Dermis microvascular lymphatic vessel endothelial cell (primary cell): ENCODE measurements at regions not wholly inside any gene's neighbourhood (a gene's known extent, or its start where the extent isn't known, plus 50 kb on each side); places are given as distances from the start of the nearest gene placed in this dataset.
"Not testable (repeated sequence)": the region's sequence is repeated elsewhere in the genome, so short reads cannot be mapped to it uniquely, and the experiment has no call there.

Source experiments
- DNase-seq, 2 donors: peaks; one replicate each; pipeline versions ENCODE4 v3.0.0 to v3.0.0-alpha.2; 2010; ENCODE audit warnings: low read depth in 2 of 2

DNA sequence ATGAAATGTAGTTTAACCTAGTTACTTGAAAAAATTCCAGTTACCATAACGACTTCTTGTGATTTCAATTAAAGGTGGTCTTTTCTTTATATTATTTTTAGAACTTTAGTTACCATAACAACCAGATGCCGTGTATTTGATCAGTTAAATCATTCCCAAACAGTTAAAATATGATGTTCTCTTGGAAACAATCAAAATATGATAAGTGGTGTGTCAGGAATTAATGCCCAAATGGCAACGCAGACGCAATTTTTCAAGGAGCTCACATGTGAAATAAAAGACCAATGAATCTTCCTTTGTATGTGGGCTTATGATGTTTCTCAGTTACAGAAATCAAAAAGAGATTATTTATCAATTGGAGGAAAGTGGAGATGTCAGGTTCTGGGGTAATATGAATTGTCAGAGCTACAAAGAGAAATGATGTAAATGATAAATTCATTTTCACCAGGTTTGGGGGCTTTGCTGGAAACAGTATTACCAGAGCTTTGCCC, 189.1 kb upstream of the PARD3B start:
- no peak for DNase-seq

DNA sequence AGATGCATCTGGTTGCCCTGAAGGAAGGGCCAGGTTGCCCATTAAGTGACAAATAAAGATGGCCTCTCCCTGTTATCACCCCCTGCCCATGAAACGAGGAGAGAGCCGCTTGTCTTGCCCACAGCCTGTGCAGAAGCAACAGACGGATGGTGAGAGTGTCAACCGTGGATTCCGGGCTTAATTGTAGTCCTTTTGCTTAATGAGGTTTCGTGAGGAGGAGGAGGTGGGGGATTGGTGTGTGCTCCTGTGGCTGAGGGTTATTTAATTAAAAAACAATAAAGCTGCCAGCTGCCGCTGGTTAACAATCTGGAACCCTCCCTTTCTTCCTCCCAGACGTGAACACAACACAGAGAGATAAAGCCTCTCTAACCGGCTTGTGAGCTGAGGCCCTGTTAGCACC, 188.0 kb upstream of the PARD3B start:
- no peak for DNase-seq

DNA sequence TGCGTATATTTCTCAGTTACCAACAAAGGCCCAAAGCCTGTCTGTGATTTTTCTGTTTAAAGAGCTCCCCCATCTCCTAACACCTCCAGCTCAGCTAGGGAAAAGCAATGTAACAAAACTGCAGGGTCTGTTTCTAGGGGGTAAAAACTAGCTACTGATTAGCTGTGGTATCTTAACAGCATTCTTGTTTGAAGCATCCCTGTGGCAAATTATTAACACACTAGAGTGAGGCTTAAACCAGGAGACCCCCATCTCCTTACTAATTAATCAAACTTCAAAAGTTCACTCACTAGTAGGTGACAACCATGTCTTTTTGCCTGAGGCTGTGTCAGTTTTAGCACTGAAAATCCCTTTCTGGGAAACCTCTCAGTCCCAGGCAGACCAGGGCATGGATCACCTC, 186.2 kb upstream of the PARD3B start:
- DNase-seq = no peak

DNA sequence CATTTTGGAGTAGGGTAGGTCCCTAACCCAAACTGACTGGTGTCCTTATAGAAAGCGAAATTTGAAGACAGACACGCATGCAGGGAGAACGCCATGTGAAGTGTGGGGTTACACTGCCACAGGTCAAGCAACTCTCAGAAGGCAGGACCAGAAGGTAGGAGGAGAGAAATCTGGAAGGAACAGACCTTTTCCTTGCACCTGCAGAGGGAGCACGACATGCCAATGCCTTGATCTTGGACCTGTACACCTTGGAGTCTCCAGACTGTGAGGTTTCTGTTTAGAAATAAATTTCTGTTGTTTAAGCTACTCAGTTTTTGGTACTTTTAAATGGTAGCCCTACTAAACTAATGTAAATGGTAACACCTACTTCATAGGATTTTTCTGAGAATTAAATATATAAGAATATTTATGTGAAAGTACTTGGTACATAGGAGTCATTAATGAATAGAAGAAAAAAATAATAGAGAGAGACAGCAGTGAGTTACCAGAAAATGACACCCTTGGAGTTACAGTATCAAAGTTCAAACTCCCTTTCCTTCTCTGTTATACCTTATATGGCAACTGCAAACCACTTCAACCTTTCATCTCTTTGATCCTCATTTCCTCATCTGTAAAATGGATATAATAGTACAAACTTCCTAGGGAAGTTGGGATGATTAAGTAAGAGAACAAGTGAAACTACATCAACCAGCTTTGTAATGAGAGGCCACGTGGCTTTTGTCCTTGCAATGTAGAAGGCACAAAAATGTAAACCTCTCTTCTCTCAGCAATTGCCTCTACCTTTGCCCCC, 184.9 kb upstream of the PARD3B start:
- no peak for DNase-seq

DNA sequence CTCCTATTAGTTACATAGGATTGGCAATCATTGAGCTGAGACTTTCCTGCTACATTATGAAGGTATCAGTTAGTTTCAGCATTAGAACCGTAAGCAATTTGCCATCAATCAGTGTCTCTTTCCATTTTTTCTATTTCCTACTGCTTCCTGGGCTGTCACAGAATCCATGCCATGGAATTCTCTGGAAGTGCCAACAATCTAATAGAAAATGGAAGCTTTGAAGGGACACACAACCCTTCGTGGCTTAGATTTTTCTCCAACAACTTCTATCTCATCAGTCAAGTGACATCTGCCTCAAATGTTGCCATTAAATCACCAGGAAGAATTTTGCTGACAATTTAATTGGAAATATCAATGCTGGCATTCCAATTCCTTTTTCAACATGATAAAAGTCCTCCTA, 183.5 kb upstream of the PARD3B start:
- DNase-seq = no peak

DNA sequence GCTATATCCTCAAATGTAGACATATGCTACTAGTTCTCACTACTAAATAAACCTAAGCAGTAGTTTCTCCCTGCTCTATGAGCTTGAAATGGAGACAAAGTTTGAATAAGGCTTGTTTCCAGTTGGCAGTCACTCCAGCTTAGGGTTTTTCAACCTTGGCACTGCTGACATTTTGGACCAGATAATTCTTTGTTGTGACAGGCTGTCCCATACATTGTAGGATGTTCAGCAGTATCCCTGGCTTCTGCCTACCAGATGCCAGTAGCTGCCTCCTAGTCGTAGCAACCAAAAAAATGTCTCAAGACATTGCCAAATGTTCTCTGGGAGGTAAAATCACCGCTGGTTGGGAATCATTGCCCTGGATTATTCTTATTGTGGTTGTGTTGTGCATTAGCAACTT, 182.7 kb upstream of the PARD3B start:
- no peak for DNase-seq

DNA sequence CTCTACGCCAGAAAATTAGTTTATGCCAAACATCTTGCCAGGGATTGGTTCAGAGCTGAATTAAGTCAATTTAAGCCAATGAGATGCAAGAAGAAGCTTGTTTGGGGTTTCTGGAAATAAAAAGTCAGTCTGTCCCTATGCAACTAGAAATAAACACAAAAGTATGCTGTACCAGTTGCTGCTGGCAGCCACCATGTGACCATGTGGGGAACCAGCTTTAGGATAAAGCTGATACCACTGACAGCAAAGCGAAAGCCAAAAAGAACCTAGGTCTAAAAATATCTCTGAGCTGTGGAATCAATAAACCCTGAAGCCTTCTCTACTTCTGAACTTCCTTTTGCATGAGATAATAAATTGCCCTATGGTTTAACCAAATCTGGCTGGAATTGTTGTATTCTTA, 181.8 kb upstream of the PARD3B start:
- DNase-seq = no peak

DNA sequence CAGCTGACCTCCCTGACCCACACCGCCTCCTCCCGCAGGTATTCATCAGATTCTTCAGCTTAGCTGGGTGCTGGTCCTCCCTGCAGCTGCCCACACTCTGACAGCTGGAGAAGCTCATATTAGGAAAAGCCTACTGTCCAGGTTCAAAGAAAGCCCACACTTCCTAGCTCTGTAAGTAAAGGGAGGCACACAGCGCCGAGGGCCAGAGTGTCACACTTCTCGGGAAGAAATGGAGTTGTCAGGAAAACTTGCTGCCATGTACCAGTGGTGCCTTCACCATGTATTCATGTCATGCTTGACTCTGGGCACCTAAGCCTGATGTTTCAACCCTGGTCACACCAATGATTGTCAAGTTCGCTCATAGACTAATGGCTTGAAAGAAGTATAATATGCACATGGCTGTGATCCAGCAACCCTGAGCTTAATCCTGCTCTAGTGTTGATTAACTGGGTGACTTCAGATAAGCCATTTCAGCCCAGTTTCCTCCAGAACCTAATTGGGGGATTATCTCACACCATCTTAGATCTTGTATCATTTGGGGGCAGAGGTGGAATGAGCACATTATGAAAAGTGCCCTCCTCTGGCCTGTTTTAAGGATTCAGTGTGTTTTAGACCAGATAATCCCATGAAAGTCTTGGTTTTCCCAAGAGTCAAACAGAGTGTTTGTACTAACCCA, 180.3 kb upstream of the PARD3B start:
- DNase-seq = no peak

DNA sequence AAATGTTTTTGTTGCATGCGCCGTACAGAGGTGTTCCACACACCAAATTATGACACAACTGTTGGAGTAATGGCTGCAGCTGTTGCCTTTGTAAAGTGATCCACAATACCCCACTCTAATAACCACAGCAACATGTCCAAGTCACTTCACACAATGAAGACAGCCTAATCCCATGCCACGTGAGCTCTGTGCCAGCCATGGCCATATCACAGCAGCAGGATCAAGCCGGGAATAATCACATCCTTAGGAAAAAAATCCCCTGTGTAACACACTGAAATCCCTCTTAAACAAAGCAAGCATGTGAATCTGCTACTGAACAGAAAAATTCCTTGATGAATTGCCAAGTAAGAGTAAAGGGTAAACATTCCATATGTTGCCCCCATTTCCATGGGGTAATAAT, 179.5 kb upstream of the PARD3B start:
- DNase-seq = peak in 1 of 2 donors; percentile 13

DNA sequence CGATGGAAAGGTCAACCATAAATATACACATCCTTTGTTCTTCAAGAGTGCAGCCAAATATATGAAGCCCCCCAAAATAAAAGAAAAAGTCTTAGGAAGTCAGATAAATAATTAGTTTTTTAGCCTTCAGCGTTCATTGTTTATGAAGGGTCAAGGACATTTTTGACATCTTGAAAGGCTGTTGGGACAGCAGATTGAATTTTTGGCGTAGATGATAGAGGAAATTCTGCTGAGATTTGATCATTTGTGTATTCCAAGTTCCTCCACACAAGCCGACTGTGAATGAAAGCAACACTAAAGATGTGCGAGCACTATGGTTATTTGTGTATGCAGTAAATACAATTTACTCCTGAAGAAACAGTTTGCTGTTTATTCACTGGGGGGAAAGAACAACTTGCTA, 177.8 kb upstream of the PARD3B start:
- no peak for DNase-seq

DNA sequence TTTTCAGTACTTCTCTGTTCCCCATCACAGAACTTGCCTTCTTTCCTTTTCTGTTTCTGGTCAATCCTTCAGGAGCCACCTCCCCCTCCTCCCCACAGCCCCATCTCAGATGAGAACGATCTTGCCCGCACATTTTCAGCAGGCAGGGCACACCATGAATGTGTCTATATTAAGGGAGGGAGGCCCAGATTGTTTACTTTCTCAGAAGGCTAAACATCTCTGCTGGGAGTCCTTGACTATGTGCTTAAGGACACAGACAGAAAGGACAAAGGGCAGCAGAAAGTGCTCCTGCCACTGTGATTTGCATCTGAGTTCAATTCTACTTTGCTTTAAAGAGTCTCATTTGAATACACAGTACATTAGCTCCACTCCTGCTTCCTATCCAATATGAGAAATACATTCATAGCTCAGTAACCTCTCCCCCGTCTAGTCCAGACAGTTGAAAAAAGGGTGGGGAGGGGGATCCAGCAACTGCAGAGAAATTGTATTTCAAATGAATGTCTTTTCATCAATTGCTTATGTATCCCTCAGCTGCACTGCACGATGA, 175.0 kb upstream of the PARD3B start:
- no peak for DNase-seq

DNA sequence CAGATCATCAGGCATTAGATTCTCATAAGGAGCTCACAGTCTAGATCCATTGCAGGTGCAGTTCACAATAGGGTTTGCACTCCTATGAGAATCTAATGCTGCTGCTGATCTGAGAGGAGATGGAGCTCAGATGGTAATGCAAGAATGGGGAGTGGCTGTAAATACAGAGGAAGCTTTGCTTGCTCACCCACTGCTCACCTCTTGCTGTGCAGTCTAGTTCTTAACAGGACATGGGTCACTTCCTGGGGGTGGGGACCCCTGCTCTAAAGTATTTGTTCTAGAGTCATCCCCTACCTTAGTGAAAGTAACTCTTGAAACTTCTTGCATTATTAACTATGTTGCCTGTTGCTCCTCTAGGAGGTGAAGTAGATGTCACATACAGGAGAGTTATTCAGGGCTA, 171.3 kb upstream of the PARD3B start:
- DNase-seq = no peak

DNA sequence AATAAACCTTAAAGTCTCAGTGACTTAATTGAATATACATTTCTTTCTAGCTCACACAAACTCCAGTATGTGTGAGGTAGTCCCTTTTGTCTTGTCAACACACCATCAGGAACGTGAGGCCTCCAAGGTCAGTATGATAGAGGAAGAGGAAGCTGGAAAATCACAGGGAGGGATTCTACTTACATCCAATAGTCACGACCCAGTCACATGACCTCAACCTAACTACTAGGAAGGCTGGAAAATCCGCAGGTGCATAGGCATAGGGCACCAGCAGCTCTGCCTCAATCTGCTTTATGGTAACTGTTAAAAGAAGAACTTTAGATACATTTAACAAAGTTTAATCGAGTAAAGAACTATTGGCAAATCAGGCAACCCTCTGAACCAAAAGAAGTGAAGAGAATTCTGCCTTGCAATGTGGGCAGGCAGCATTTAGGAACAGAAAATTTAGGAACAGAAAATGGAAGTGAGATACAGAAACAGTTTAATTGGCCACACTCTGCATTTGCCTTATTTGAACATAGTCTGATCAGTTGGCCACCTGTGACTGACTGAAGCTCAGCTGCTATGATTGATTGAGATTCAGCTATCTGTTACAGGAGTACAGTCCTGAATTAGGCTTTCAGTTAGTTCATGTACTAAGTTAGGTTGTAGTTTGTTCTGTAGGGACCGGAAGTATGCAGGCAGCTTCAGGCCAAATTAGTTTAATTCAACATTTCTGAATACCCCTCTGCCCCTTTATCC, 165.0 kb upstream of the PARD3B start:
- DNase-seq = no peak

DNA sequence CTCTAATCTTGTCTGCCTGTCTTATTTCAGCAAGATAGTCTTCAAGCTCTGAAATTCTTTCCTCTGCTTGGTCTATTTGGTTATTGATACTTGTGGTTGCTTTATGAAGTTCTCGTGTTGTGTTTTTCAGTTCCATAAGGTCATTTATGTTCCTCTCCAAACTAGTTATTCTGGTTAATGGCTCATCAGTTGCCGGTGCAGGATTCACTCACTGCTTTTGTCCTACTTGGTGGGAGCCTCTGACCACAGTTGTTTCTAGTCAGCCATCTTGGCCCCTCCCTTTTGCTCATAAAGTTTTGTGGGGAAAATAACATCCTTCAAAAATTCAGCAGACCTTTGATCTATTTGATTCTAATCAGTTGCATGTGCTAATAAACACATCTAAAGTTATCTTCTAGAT, 158.6 kb upstream of the PARD3B start:
- no peak for DNase-seq

DNA sequence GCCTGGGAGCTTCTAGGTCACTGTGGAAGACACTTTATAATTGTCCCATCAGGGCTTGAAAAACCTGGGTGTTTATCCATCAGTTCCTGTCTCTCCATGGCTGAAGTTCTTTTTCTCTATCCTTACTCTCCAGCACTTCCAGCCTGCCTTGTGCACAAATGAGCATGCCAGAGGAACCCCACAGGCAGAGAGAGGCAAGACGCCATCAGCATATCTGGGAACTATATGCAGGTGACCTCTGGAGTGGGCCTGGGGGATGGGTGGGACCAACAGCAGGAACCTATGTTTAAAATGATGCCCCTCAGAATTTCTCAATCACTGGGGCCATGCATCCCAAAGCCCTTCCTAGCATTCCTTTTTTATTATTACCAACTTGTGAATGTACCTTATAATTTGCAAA, 156.2 kb upstream of the PARD3B start:
- DNase-seq = no peak

DNA sequence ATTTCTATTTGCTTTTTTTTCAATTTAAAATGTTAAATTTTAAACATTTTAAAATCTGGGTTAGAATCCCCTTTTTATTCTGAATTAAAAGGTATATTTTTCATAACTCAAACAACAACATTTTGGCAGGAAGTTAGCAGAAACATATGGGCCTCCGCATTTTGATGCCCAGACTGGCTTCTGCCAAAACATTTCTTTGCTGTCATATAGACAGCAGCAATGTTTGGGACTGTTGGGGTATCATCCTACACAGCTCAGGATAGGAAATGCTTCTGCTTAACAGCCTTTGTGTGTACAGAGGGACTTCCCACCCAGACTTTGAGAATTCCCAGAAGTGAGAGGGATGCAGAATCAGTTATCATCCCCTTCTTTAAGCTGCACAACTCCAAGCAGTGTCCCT, 155.4 kb upstream of the PARD3B start:
- DNase-seq = no peak

DNA sequence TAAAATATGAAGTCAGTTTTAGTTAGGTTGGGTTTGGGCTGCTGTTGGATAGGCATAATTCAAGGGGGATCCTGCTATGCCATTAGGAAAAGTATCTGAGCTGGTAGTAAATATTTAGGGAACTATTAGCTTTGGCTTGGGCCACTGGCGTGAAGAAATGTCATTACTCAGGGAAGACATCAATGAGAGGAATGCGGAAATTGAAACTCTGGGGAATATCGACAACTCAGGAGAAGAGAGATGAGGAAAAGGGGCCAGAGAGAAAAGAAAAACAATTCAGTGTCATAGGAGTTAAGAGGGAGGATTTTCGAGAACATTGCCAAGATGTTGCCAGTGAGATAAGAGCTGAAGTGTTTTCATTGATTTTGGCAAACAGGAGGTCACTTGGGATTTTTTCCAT, 149.7 kb upstream of the PARD3B start:
- DNase-seq = no peak

DNA sequence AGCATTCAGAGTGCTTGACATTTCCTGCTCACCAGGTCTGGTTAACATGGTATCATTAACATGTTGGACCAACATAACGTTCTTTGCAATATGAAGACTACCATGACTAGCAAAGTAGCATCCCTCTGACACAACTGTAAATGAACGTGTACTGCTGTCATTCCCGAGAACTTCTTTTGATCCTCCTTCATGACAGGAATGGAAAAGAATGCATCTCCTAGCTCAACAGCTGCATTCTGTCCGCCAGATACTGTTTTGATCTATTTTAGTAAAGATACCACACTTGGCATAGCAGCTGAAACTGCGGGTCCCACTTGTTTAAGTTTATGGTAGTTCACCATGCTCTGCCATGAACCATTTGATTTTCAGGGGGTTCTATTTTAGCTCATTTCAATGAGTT, 144.2 kb upstream of the PARD3B start:
- DNase-seq = no peak

DNA sequence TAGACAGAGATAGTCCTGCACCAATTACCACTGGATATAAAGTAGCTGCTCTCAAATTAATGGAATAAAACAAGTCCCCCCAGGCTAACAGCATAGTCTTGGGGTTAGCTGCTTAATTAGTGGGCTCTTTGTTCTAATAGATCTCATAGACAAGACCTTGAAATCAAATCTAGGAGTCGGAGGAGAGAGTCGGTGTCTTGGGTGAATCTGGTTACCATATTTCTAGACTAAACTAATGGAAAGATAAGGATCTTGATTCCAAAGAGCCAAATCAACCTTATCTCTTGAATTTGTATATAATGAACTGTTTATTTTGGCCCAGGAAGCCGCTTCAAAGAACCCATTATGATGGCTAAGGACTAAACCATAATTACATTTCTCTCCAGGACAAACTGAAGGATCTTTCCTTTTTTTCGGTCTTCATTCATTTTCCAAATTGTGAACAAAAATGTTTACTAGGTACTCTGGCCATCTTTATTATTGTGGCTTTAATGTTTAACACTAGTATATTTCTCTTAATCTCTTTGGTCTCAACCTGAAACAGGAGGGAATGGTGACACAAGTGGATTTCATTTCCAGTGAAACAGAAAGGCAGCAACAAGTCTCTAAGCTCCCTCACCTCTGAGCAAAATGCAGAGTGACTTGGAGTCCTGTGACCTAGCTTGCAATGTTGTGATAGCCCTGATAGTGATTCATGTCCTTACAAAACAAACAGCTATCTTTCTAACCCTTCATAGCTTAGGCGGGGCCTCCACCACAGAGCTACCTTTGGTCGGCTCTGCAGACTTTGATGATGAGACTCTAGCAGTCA, 137.9 kb upstream of the PARD3B start:
- DNase-seq = peak in 1 of 2 donors; percentile 32

DNA sequence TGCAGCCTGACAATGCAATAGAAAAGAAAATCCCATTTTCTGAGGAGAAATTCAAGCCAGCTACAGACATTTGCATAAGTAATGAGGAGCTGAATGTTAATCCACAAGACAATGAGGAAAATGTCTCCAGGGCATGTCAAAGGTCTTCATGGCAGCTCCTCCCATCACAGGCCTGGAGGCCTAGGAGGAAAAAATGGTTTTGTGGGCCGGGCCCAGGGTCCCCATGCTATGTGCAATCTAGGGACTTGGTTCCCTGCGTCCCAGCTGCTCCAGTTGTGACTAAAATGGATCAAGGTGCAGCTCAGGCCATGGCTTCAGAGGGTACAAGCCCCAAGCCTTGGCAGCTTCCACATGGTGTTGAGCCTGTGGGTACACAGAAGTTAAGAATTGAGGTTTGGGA, 132.5 kb upstream of the PARD3B start:
- not testable (repeated sequence) for DNase-seq

DNA sequence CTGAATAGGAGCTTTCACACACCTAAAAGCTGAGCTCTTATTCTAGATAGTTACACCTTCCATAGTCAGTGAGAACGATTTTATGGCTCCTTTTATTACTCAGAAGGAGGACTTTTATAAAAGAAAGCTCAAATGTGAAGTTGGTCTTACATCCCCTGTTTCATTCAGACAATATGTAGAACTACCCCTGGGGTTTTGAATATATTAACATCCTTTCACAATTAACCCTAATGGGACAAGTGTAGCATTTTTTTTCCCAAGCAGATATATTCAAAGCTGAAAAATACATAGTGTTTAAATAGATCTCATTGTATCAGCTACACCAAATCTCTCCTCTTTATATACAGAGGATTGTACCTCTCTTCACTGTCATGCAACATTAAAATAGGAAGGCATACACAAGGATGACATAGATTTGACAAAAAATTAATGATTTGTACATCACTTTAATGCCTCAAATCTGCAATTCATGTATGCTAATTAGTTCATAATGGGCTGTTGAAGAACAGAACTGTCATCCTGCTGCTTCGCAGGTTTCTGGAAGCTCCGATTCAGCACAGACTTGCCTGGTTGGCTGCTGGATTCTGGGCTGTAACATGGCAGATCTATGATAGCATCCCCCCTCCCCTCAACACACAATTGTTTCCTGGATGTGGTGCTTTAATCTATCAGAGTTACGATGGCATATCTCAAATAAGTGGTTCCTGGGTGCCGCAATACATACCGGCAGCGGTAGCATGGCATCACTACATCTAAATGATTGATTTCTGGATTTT, 129.7 kb upstream of the PARD3B start:
- DNase-seq = no peak
